Erythroblast (primary cell): ENCODE measurements at regions not wholly inside any gene's neighbourhood (a gene's known extent, or its start where the extent isn't known, plus 50 kb on each side); places are given as distances from the start of the nearest gene placed in this dataset.

Experiments used
- GATA1 ChIP-seq: IDR thresholded peaks from 2 replicates; pipeline ENCODE4 v1.6.1; 2011; ENCODE audit warnings: low read depth, mild to moderate bottlenecking, control low read depth, low read length, moderate library complexity
- POLR2A ChIP-seq: IDR thresholded peaks from 2 replicates; pipeline ENCODE4 v1.6.1; 2011; ENCODE audit warnings: mild to moderate bottlenecking, low read length

- TF ChIP-seq POLR2A (no peak), GATA1 (no peak)
Measured at GRCh38 chr13:99798756-99799155, 172.8 kb downstream of the ZIC5 start.
